Astrocyte of the spinal cord (primary cell): ENCODE measurements at regions not wholly inside any gene's neighbourhood (a gene's known extent, or its start where the extent isn't known, plus 50 kb on each side); places are given as distances from the start of the nearest gene placed in this dataset.
A peak's percentile ranks its signal among the peaks of the same experiment; 100 is the strongest.

Source experiments
- DNase-seq: peaks from one replicate; pipeline ENCODE4 v3.0.0; 2011; ENCODE audit warnings: low read depth, low spot score
- H3K4me3 ChIP-seq: 2 replicates; pipeline ENCODE4 v1.5.1; 2011; ENCODE audit warnings: low read depth, mild to moderate bottlenecking, low read length, moderate library complexity
- in situ Hi-C: cut with HindIII; loops from 2 replicates; pipeline ENCODE4 v1.10.0; 2017; ENCODE audit warnings: low sequenced_read_pairs
- TF ChIP-seq, protein P1 (sequence below): IDR thresholded peaks from 2 replicates; pipeline ENCODE4 v1.5.1; 2012; ENCODE audit warnings: low read depth, mild to moderate bottlenecking, low read length, inconsistent platforms

- H3K4me3 ChIP-seq, result no peak overlapping the region
- in situ Hi-C loops, result no loop called here
- DNase-seq, result peak; percentile 92
- TF ChIP-seq, protein P1, sequence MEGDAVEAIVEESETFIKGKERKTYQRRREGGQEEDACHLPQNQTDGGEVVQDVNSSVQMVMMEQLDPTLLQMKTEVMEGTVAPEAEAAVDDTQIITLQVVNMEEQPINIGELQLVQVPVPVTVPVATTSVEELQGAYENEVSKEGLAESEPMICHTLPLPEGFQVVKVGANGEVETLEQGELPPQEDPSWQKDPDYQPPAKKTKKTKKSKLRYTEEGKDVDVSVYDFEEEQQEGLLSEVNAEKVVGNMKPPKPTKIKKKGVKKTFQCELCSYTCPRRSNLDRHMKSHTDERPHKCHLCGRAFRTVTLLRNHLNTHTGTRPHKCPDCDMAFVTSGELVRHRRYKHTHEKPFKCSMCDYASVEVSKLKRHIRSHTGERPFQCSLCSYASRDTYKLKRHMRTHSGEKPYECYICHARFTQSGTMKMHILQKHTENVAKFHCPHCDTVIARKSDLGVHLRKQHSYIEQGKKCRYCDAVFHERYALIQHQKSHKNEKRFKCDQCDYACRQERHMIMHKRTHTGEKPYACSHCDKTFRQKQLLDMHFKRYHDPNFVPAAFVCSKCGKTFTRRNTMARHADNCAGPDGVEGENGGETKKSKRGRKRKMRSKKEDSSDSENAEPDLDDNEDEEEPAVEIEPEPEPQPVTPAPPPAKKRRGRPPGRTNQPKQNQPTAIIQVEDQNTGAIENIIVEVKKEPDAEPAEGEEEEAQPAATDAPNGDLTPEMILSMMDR, result no peak
Observed at GRCh38 chr22:25488244-25489020, 76.0 kb upstream of the GRK3 start.

DNA sequence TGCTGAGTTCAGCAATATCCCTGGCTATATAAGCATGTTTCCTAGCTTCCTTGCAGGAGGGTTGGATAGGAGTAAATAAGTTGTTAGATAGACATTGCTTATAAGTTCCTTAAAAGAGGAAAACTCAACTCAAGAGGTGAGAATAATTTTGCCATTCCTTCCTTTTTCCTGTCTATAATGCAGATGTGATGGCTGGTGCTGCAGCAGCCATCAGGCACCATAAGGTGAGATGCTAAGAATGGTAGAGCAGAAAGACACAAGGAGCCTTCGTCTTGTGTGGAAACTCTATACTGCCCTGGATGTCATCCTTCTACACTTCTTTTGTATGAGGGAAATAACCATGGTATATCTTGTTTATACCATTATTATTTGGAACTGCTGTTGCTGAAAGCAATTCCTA is 74.5 kb upstream of the GRK3 start:
- in situ Hi-C loops, result no loop called here
- DNase-seq, result no peak
- TF ChIP-seq, protein P1, result no peak
- no peak overlapping the region for H3K4me3 ChIP-seq

- TF ChIP-seq, protein P1, result no peak
- in situ Hi-C loops, result no loop called here
- DNase-seq, result no peak
- no peak overlapping the region for H3K4me3 ChIP-seq
Observed at GRCh38 chr22:25490896-25491295, 73.6 kb upstream of the GRK3 start.

DNA sequence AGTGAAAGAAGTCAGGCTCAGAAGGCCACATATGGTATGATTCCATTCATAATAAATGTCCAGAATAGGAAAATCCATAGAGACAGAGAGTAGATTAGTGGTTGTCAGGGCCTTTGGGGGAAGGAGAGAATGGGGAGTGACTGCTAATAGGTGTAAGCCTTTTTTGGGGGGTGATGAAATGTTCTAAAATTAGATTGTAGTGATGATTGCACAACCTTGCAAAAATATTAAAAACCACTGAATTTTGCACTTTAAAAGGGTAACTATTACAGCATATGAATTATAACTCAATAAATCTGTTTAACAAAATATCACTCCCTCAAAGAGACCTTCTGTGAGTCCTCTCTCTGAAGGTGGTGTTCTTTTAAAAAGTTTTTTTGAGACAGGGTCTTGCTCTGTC is 72.3 kb upstream of the GRK3 start:
- no peak overlapping the region for H3K4me3 ChIP-seq
- DNase-seq, result no peak
- TF ChIP-seq, protein P1, result no peak
- in situ Hi-C loops, result no loop called here

DNA sequence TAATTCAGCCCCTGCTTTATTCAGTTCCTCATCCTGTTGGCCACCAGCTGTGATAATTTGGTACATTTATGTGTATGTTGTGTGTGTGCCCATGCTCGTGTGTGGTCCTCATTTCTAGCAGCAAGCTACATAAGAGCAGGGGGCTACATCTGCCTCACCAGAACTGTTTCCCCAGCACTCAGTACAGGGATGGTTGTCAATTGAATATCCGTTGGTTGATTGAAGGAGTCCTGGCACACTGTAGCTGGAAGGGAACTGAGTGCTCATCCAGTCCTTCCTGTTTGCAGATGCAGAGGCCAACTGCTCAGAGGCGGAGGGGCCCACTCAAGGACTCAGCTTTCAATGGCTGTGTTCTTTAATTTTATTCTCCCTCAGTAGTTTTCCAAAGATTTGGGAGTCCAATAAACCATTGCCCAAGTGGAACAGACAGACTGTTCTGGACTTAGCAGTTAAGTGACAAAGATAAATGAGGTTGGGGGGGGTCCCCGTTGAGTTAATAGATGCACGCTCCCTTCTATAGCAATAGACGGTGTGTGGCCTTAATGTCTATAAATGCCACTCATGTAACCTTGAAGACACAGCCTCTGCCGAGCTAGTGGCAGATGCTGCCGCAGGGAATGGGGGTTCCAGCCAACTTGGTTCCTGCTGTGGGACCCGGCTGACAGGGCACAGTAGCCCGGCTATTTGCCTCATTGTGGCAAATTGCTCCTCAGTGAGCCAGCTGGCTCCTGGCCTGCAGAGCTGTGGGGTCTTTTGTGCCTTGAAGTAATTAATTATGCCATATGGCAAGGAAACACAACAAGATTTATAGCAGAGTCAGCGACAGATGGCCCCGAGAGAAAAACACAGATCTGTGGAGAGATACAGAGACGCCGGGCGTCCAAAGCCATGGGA is 71.4 kb upstream of the GRK3 start:
- TF ChIP-seq, protein P1, result no peak
- DNase-seq, result no peak
- no peak overlapping the region for H3K4me3 ChIP-seq
- in situ Hi-C loops, result no loop called here

DNA sequence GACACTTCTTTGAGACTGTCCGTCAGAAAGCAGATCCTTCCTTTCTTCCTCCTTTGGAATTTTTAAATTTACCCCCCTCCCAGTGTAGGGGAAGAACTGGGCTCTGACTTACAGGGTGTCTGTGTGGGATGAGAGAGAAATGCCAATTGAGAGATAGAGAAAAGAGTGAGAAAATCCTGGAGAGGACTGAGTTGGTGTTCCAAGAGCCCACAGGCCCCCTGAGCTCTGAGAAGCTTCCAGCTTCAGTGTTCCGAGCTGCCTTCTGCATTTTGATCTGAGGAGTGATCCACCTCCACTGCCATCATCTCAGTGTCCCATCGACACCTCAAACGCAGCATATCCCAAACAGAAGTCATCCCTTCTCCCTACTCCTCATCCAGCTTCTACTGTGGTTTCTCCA is 70.7 kb upstream of the GRK3 start:
- in situ Hi-C loops, result no loop called here
- TF ChIP-seq, protein P1, result no peak
- DNase-seq, result no peak
- H3K4me3 ChIP-seq, result no peak overlapping the region
